ENCODE measurements at regions not wholly inside any gene's neighbourhood (a gene's known extent, or its start where the extent isn't known, plus 50 kb on each side); places are given as distances from the start of the nearest gene placed in this dataset.
A peak's percentile ranks its signal among the peaks of the same experiment; 100 is the strongest.

DNA sequence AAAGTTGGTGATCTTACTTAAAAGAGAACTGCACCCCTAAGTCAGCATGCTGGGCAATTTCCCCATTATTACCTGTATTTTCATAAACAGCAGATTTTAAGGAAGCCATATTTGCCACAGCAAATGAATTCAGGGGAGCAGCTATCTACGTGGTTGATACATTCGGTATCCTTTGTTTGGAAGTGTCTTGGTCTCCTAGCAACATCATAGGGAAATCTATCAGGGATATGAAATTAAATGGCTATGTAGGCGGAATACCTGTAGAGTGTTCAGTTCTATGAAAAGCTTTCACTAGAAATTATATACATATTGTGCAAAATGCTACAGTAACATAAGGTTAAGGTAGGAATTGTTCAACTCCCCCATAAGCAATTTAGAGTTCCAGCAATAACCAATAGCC is 157.2 kb upstream of the EMCN start:
- TF ChIP-seq, protein P1, sequence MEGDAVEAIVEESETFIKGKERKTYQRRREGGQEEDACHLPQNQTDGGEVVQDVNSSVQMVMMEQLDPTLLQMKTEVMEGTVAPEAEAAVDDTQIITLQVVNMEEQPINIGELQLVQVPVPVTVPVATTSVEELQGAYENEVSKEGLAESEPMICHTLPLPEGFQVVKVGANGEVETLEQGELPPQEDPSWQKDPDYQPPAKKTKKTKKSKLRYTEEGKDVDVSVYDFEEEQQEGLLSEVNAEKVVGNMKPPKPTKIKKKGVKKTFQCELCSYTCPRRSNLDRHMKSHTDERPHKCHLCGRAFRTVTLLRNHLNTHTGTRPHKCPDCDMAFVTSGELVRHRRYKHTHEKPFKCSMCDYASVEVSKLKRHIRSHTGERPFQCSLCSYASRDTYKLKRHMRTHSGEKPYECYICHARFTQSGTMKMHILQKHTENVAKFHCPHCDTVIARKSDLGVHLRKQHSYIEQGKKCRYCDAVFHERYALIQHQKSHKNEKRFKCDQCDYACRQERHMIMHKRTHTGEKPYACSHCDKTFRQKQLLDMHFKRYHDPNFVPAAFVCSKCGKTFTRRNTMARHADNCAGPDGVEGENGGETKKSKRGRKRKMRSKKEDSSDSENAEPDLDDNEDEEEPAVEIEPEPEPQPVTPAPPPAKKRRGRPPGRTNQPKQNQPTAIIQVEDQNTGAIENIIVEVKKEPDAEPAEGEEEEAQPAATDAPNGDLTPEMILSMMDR (conservative IDR thresholded peaks at IDR 0.05; ENCODE audit: low read depth, low read length) = no peak
- DNase-seq (ENCODE audit: low read depth) = no peak
- H3K4me3 ChIP-seq (ENCODE audit: low read length) = no peak overlapping the region

DNA sequence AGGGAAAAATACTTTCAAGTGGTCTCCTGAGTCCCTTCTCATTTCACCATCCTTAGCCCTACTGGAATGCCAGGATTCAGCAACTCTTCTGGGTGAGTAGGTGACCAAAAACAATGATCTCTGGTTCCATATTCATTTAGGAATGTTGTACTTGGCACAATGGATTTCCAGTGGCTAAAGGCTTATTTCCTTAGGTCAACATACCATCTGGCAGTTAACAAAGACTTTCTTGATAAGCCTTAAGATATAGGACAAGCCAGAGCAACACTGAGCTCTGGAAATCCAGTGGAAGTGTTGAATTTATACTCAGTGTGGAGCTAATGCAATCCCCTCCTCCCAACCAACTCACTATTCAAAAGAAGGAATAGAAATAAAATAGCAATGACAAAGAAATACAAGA is 139.4 kb upstream of the EMCN start:
- TF ChIP-seq, protein P1 (conservative IDR thresholded peaks at IDR 0.05; ENCODE audit: low read depth, low read length) = no peak
- DNase-seq (ENCODE audit: low read depth) = peak; percentile 46
- no peak overlapping the region for H3K4me3 ChIP-seq (ENCODE audit: low read length)

DNA sequence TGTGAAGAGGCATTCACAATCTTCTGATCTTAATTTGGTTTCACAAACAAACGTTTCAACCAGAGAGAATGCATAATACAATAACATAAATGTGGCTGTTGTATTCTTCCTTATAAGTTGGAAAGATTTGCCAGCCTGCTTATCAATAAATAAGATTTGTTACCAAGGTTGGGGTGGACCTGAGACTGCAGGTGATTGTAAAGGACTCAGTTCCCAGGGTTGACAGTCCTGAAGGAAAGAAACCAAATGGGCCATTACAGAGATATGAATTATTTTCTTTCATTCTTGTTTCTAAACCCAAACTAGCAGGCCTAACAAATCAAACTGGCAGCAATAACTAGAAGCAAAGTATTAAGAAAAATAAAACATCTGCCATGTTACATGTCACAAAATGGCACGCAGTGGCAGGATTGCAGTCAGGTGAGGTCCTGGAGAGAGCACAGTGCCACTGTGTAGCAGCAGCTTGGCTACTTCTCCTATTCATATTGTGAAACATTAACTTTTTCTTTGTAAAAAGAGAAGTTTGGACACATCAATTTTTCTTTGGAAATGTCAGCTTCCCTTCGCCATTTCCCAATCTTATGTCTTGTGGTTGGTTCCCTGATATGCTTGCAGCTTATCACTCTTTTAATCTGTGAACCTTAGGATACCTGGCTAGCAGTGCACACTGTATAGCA is 133.8 kb upstream of the EMCN start:
- DNase-seq (ENCODE audit: low read depth) = no peak
- TF ChIP-seq, protein P1 (conservative IDR thresholded peaks at IDR 0.05; ENCODE audit: low read depth, low read length) = no peak
- no peak overlapping the region for H3K4me3 ChIP-seq (ENCODE audit: low read length)

DNA sequence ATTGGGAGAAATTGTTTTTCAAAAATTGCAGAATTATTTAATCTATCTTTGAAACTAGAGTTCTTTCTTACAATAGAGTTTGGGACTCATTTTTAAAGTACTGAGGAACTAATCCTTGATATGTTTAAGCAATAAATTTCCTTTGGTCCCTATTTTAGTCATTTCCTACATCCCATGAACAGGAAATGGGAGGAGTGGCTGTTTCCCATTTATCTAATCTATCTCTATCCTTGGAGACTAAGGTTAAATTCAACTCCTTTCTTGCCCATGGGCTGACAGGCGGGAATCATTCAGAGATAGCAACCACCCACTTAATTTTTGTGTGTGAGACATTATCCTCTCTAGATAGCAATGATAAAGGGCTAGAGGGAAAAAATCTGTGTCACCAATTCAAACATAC is 131.6 kb upstream of the EMCN start:
- TF ChIP-seq, protein P1 (conservative IDR thresholded peaks at IDR 0.05; ENCODE audit: low read depth, low read length) = no peak
- no peak overlapping the region for H3K4me3 ChIP-seq (ENCODE audit: low read length)

DNA sequence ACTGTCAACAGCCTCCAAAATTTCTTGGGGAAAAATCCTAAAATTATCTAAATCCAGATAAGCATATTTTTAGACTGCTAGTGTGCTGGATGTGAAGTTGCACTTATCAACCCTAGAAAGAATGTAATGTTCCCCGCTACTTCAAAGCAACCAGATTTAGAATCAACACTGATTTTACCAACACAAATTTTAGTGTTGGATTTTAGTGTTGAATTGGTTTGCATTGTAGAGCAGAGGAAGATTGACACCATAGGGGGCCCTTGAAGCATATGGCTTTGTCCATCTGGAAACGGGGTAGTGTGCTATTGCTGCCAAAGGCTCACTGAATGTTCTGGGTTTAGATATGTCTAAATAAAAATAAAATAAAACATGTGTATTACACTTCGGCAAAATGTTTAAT is 126.3 kb upstream of the EMCN start:
- TF ChIP-seq, protein P1 (conservative IDR thresholded peaks at IDR 0.05; ENCODE audit: low read depth, low read length) = no peak
- DNase-seq (ENCODE audit: low read depth) = no peak
- no peak overlapping the region for H3K4me3 ChIP-seq (ENCODE audit: low read length)

More for the DNA sequence above, 131.6 kb upstream of the EMCN start:
- no peak for DNase-seq (ENCODE audit: low read depth)

DNA sequence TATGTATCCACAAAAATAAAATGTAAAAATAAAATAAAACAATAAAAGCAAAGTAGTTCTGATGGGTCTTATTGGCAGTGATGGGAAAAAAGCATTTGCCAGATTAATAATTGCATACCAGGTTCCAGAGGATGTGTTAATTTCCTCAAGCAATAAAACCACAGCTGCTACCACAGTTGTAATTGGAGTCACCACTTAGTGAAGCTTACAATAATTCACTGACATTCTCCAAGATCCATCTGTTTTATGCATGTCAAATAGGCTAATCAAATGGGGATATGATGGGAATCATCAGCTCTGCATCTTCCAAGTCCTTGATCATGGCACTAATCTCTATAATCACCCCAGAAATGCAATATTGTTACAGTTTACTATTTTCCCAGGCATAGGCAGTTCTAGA is 123.5 kb upstream of the EMCN start:
- TF ChIP-seq, protein P1 (conservative IDR thresholded peaks at IDR 0.05; ENCODE audit: low read depth, low read length) = no peak
- DNase-seq (ENCODE audit: low read depth) = no peak
- H3K4me3 ChIP-seq (ENCODE audit: low read length) = no peak overlapping the region

DNA sequence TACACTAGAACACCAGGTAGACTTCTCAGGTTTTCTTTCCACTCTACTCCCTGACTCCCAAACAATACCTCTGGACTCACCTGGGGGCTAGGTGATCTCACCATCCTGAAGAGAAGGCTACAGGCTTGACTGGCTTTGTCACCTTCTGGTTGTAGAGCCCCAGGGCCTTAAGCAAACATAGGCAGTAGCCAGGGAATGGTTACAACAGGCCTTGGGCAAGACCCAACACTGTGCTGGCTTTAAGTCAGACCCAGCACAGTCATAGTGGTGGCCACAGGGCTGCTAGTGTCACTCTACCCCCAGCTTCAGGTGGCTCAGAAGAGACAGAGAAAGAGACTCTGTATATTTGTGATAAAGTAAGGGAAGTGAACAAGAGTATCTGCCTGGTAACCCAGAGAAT is 118.1 kb upstream of the EMCN start:
- no peak for DNase-seq (ENCODE audit: low read depth)
- TF ChIP-seq, protein P1 (conservative IDR thresholded peaks at IDR 0.05; ENCODE audit: low read depth, low read length) = no peak
- H3K4me3 ChIP-seq (ENCODE audit: low read length) = no peak overlapping the region

Data from retinal pigment epithelial cell (primary cell).